CD14-positive monocyte (primary cell): ENCODE measurements at regions not wholly inside any gene's neighbourhood (a gene's known extent, or its start where the extent isn't known, plus 50 kb on each side); places are given as distances from the start of the nearest gene placed in this dataset.

Experiments used
- DNase-seq, 3 donors: peaks; one replicate each; pipeline ENCODE4 v3.0.0-alpha.2; 2011 to 2022
- H2AFZ ChIP-seq: 2 replicates; pipeline ENCODE4 v1.6.0; 2012; ENCODE audit warnings: mild to moderate bottlenecking, low read depth, low read length, inconsistent platforms; ENCODE audit not compliant: insufficient read depth, poor library complexity, severe bottlenecking
- H3K27ac ChIP-seq, 2 donors: 1 replicate in 1 of 2; 2 replicates in 1 of 2; pipeline ENCODE4 v1.5.1; 2012 to 2013; ENCODE audit warnings: low read length in 2 of 2, control low read depth in 1 of 2, inconsistent platforms in 1 of 2, low read depth in 1 of 2, mild to moderate bottlenecking in 1 of 2
- H3K27me3 ChIP-seq, 2 donors: one replicate each; pipeline versions ENCODE4 v1.6.0 to v1.6.1; 2011 to 2013; ENCODE audit warnings: low read length in 2 of 2; ENCODE audit not compliant: control insufficient read depth in 2 of 2, insufficient read depth in 2 of 2
- H3K36me3 ChIP-seq, 2 donors: replicated peaks in 1 of 2; 1 replicate in 1 of 2; 2 replicates in 1 of 2; pipeline versions ENCODE4 v1.5.1 to v1.6.1; 2012 to 2013; ENCODE audit warnings: low read length in 2 of 2, control low read depth in 1 of 2, inconsistent platforms in 1 of 2, mild to moderate bottlenecking in 1 of 2; ENCODE audit not compliant: insufficient read depth in 2 of 2, control insufficient read depth in 1 of 2
- H3K4me1 ChIP-seq, 2 donors: 1 replicate in 1 of 2; 2 replicates in 1 of 2; pipeline versions ENCODE4 v1.5.1 to v1.6.1; 2012 to 2013; ENCODE audit warnings: low read length in 2 of 2, control low read depth in 1 of 2, inconsistent platforms in 1 of 2, mild to moderate bottlenecking in 1 of 2, moderate library complexity in 1 of 2; ENCODE audit not compliant: insufficient read depth in 2 of 2, control insufficient read depth in 1 of 2
- H3K4me2 ChIP-seq: replicated peaks from 2 replicates; pipeline ENCODE3; 2012; ENCODE audit warnings: low read length, moderate library complexity, mild to moderate bottlenecking; ENCODE audit not compliant: poor library complexity, severe bottlenecking; ENCODE audit errors: extremely low read depth
- H3K4me3 ChIP-seq, 3 experiments: fragments of 200-600 bp in 1 of 3; sonication (generic) in 1 of 3; replicated peaks in 1 of 3; 1 replicate in 2 of 3; 2 replicates in 1 of 3; pipeline ENCODE4 v1.5.1; 2011 to 2013; ENCODE audit warnings: low read length in 3 of 3, mild to moderate bottlenecking in 3 of 3, control low read depth in 2 of 3, low read depth in 2 of 3, inconsistent platforms in 1 of 3, moderate library complexity in 1 of 3
- H3K79me2 ChIP-seq: 2 replicates; pipeline ENCODE4 v1.6.0; 2012; ENCODE audit warnings: mild to moderate bottlenecking, control low read depth, inconsistent platforms, low read length, moderate library complexity; ENCODE audit not compliant: insufficient read depth
- H3K9ac ChIP-seq: 2 replicates; pipeline ENCODE4 v1.6.0; 2017; ENCODE audit warnings: low read length, mild to moderate bottlenecking; ENCODE audit not compliant: insufficient read depth, poor library complexity, severe bottlenecking
- H3K9me3 ChIP-seq, 2 donors: replicated peaks in 1 of 2; 1 replicate in 1 of 2; 2 replicates in 1 of 2; pipeline versions ENCODE4 v1.5.1 to v1.6.1; 2012 to 2013; ENCODE audit warnings: low read length in 2 of 2, control low read depth in 1 of 2; ENCODE audit not compliant: control insufficient read depth in 1 of 2, insufficient read depth in 1 of 2
- H4K20me1 ChIP-seq: 2 replicates; pipeline ENCODE4 v1.6.0; 2012; ENCODE audit warnings: mild to moderate bottlenecking, low read length, control low read depth, moderate library complexity; ENCODE audit not compliant: insufficient read depth
- H3K27ac Mint-ChIP-seq, 7 donors: one replicate each; pipeline ENCODE4 v1.8.0; 2020; ENCODE audit warnings: mild to moderate bottlenecking in 7 of 7, mixed read lengths in 7 of 7, moderate library complexity in 6 of 7, inconsistent platforms in 2 of 7
- H3K27me3 Mint-ChIP-seq, 3 donors: one replicate each; pipeline ENCODE4 v1.8.0; 2021 to 2022; ENCODE audit warnings: low read depth in 3 of 3, mild to moderate bottlenecking in 3 of 3, mixed read lengths in 3 of 3, moderate library complexity in 3 of 3, inconsistent platforms in 1 of 3
- H3K36me3 Mint-ChIP-seq, 2 donors: one replicate each; pipeline ENCODE4 v1.8.0; 2020; ENCODE audit warnings: mixed read lengths in 2 of 2, inconsistent platforms in 1 of 2, mild to moderate bottlenecking in 1 of 2
- H3K4me1 Mint-ChIP-seq: one replicate; pipeline ENCODE4 v1.8.0; 2020; ENCODE audit warnings: mild to moderate bottlenecking, mixed read lengths
- H3K4me3 Mint-ChIP-seq, 2 donors: one replicate each; pipeline ENCODE4 v1.8.0; 2020; ENCODE audit warnings: mild to moderate bottlenecking in 2 of 2, mixed read lengths in 2 of 2, moderate library complexity in 1 of 2
- H3K9me3 Mint-ChIP-seq, 7 donors: one replicate each; pipeline ENCODE4 v1.8.0; 2020 to 2022; ENCODE audit warnings: mixed read lengths in 7 of 7, mild to moderate bottlenecking in 6 of 7, moderate library complexity in 6 of 7, inconsistent platforms in 2 of 7
- WGBS: methylation state at CpG from one replicate; pipeline ENCODE4 v1.1.5; 2013; ENCODE audit warnings: missing lambda C conversion rate; ENCODE audit not compliant: insufficient coverage; 5-methylcytosine and 5-hydroxymethylcytosine counted together
- intact Hi-C, 2 donors: fragments of 100-400 bp; cut with micrococcal nuclease; formaldehyde crosslinking; loops; one replicate each; pipeline versions ENCODE4 v1.15.0 to v1.15.1; 2023
- TF ChIP-seq, protein P1 (sequence below): fragments of 200-600 bp; IDR thresholded peaks from one replicate; pipeline ENCODE4 v1.8.0; 2022; ENCODE audit warnings: antibody characterized with exemption, mild to moderate bottlenecking

DNA sequence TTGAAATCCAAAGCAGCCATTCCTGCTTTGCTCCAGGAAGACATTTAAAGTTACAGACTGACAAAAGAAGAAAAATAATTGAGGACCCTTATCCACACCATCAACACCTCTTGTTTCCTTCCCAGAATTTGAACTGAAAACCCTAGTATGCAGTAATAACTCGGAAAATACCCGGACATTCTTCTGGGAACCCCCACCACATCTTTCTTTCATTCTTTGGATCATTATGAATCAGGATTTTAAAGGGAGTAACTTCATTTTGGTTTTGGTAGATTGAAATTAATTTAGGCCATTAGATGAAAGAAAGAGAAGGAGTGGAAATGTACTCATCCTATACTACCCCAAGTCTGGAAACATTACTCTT, 213.8 kb upstream of the MARCKS start:
- TF ChIP-seq, protein P1, sequence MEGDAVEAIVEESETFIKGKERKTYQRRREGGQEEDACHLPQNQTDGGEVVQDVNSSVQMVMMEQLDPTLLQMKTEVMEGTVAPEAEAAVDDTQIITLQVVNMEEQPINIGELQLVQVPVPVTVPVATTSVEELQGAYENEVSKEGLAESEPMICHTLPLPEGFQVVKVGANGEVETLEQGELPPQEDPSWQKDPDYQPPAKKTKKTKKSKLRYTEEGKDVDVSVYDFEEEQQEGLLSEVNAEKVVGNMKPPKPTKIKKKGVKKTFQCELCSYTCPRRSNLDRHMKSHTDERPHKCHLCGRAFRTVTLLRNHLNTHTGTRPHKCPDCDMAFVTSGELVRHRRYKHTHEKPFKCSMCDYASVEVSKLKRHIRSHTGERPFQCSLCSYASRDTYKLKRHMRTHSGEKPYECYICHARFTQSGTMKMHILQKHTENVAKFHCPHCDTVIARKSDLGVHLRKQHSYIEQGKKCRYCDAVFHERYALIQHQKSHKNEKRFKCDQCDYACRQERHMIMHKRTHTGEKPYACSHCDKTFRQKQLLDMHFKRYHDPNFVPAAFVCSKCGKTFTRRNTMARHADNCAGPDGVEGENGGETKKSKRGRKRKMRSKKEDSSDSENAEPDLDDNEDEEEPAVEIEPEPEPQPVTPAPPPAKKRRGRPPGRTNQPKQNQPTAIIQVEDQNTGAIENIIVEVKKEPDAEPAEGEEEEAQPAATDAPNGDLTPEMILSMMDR = no peak
- H2AFZ ChIP-seq = no peak overlapping the region
- Mint-ChIP-seq H3K36me3 (no peaks in the 10 kb centered on the region), H3K27ac (peak overlapping the region in 1 of 7 donors; percentile 12), H3K27me3 (no peaks in the 10 kb centered on the region), H3K4me1 (peaks cover 27% of the 10 kb centered on the region), H3K4me3 (no peak overlapping the region), H3K9me3 (no peaks in the 10 kb centered on the region)
- H3K4me3 ChIP-seq = no peak overlapping the region
- peaks cover 20 to 32% of the 10 kb centered on the region in 2 donors for H3K4me1 ChIP-seq
- H3K27me3 ChIP-seq = no peaks in the 10 kb centered on the region
- intact Hi-C loops = no loop called here
- H4K20me1 ChIP-seq = no peaks in the 10 kb centered on the region
- no peaks in the 10 kb centered on the region for H3K36me3 ChIP-seq
- no peaks in the 10 kb centered on the region for H3K79me2 ChIP-seq
- DNase-seq = no peak
- WGBS = no CpG with 5 or more reads among the region's 2 CpGs
- no peaks in the 10 kb centered on the region for H3K9me3 ChIP-seq
- no peak overlapping the region for H3K27ac ChIP-seq
- no peak overlapping the region for H3K4me2 ChIP-seq
- H3K9ac ChIP-seq = no peak overlapping the region

DNA sequence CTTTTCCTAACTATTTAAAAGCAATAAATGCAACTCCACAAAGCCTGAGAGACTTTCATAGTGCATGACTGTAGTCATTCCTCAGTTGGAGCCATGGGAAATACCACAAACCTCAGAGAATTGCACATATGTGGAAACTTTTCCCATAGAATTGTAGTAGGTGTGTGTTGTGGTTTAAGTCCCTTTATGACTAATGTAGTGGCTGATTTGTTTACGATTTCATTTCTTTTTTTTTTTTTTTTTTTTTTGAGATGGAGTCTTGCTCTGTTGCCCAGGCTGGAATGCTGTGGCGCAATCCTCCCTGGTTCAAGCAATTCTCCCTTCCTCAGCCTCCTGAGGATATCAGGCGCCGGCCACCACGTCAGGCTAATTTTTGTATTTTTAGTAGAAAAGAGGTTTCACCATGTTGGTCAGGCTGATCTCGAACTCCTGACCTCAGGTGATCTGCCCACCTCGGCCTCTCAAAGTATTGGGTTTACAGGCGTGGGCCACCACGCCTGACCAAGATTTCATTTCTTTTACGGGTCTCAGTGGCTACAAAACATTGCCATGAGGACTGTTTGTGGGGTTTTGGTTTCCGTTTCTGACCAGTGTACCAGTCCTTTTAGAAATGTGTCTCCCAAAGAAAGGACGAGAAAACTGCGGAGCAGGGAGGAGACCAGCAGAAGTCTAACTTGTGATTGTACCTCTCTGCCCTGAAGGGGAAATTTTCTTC, 212.1 kb upstream of the MARCKS start:
- Mint-ChIP-seq H3K36me3 (no peaks in the 10 kb centered on the region), H3K9me3 (no peaks in the 10 kb centered on the region), H3K4me1 (peaks cover 39% of the 10 kb centered on the region), H3K27me3 (no peaks in the 10 kb centered on the region), H3K27ac (no peak overlapping the region), H3K4me3 (no peak overlapping the region)
- H3K9me3 ChIP-seq = no peaks in the 10 kb centered on the region
- H3K27ac ChIP-seq = no peak overlapping the region
- no peak overlapping the region for H3K4me3 ChIP-seq
- H3K36me3 ChIP-seq = no peaks in the 10 kb centered on the region
- peak in 1 of 3 donors; percentile 83 for DNase-seq
- H3K9ac ChIP-seq = no peak overlapping the region
- H2AFZ ChIP-seq = no peak overlapping the region
- H4K20me1 ChIP-seq = no peaks in the 10 kb centered on the region
- TF ChIP-seq, protein P1 = no peak
- H3K79me2 ChIP-seq = no peaks in the 10 kb centered on the region
- no peaks in the 10 kb centered on the region for H3K27me3 ChIP-seq
- 93% methylated on average over 7 of the region's 13 CpGs for WGBS
- no peak overlapping the region for H3K4me2 ChIP-seq
- intact Hi-C loops = no loop called here
- H3K4me1 ChIP-seq = peaks cover 31 to 47% of the 10 kb centered on the region in 2 donors
